HG03066 (cell line): ENCODE measurements at regions not wholly inside any gene's neighbourhood (a gene's known extent, or its start where the extent isn't known, plus 50 kb on each side); places are given as distances from the start of the nearest gene placed in this dataset.

Experiments
- ATAC-seq: cut with Tn5 transposase; IDR thresholded peaks from one replicate; pipeline ENCODE4 v1.9.1; 2021; ENCODE audit warnings: low read depth; ENCODE audit not compliant: unreplicated experiment

- ATAC-seq: no peak
Observed at GRCh38 chr9:117490199-117490598, 75.3 kb upstream of the ASTN2 start.

- no peak for ATAC-seq
Observed at GRCh38 chr9:117488659-117489058, 73.8 kb upstream of the ASTN2 start.

DNA sequence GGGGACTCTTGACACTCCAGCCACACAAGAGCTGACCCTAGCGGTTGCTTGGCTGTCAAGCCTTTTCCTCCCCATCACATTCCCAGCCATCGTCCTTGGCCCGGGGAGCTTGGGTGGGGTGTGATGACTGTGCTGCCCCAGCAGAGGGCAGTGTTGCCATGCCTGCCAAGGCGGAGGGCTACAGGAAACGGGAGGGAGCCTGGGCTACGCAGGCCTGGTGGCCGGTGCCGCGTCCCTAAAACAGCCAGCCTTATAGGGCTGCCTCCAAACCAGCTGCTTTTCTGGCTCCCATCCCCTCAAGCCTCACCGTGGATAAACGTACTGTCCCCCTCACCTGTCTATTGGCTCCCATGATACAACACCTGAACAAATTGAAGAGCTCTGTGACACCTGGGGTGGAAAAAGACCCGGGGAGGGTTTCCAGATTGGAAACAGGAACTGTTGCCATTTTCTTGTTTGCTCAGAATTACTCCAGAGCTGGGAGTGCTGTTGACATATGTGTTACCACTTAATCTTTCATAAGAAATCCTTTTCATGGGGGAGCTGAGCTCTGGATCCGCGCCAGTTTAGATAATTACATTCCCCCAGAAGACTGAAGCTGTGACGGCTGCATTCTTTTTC lies 72.8 kb upstream of the ASTN2 start:
- peak; percentile 99 for ATAC-seq

DNA sequence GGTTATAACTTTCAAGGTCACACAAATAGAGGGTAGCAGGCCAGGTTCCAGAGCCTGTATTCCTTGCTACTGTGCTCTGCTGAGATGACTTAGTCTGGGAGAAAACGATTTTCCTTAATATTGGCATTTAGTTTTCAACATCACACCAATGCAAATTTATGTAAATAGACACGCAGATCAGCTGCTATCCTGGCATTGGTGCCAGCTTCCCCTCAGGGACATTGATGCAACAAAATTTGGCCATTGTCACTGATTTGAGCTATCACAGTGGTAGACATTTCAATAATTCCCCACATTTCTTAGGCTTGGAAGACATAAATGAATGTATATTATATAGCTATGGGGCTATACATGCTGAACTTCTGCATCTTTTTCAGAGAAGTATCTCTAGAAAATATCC lies 71.6 kb upstream of the ASTN2 start:
- no peak for ATAC-seq

GRCh38 chr9:117485176-117485575 lies 70.3 kb upstream of the ASTN2 start:
- no peak for ATAC-seq

- no peak for ATAC-seq
Observed at GRCh38 chr9:117480729-117481128, 65.9 kb upstream of the ASTN2 start.

GRCh38 chr9:117480253-117480652 lies 65.4 kb upstream of the ASTN2 start:
- ATAC-seq: no peak

GRCh38 chr9:117473293-117473692 lies 58.4 kb upstream of the ASTN2 start:
- ATAC-seq: no peak

GRCh38 chr9:117470902-117471301 lies 56.0 kb upstream of the ASTN2 start:
- no peak for ATAC-seq

DNA sequence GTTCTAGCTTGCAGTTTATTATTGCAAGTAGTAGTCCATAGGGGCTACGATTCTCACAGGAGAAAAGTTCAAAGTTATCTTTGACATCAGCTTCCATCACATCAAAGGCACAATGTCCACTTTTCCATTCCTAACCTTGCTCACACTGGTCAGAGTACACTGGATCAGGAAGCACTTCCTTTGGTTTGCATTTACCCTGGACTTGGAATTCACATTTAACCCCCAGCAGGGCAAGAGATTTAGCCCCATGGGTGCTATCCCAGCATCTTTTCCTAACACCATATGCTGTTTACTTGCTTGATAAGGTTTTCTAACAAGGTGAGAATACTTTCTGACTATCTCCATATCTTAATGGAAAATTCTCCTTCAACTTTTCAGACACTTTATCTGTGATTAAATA lies 55.6 kb upstream of the ASTN2 start:
- no peak for ATAC-seq

GRCh38 chr9:117466111-117466510 lies 51.3 kb upstream of the ASTN2 start:
- ATAC-seq: no peak

- no peak for ATAC-seq
Observed at GRCh38 chr9:117465706-117466105, 50.8 kb upstream of the ASTN2 start.

- no peak for ATAC-seq
Observed at GRCh38 chr9:117464941-117465616, 50.2 kb upstream of the ASTN2 start.
